ENCODE measurements at regions not wholly inside any gene's neighbourhood (a gene's known extent, or its start where the extent isn't known, plus 50 kb on each side); places are given as distances from the start of the nearest gene placed in this dataset.

DNA sequence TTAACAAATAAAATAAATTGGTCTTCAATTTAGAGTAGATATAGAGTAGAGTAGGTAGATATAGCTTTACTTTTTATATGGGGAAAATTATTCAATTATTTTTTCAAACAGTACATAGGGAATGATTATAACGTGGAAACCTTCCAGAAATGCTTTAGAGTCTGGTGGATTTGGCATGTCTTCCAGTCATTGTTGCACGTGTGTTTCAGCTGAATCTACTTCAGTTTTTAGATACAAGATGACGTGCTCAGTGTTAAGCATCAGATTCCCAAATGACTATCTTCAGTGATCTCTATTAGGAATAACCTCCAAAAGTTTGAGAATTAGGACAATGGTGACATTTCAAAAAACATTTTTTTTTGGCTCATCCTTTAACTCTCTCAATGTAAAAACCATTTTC, 616.9 kb downstream of the ANKRD50 start:
- TF ChIP-seq CTCF (conservative IDR thresholded peaks at IDR 0.05) (no peak), ZFX (IDR thresholded peaks at IDR 0.05) (no peak)
